GM19239 (cell line): ENCODE measurements at regions not wholly inside any gene's neighbourhood (a gene's known extent, or its start where the extent isn't known, plus 50 kb on each side); places are given as distances from the start of the nearest gene placed in this dataset.

Source experiments
- DNase-seq: peaks from one replicate; pipeline ENCODE4 v3.0.0; 2011; ENCODE audit warnings: low spot score; ENCODE audit not compliant: insufficient read length
- FAIRE-seq: peaks from 2 replicates; lab custom pipeline; 2011; peaks lifted over from hg19 to GRCh38; lab: Jason Lieb, UNC

DNA sequence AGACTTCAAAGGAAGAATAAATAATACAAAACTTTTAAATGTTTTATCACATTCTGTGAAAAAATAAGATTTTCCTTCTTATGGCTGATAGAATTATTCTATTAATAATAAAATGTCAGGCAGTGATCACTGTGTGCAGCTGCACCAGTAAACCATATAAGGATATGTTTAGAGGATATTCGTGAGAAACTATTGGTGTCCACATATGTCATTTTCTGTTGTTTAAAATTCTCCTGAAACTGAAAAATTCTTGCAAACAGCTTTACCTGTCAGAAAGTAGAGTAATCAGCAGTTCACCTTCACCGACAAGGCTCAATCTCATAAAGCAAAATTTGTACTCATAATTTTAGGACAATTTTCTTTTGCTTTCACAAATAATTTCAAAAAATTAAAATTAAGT is 170.1 kb upstream of the KCNH7 start:
- DNase-seq (no peak), FAIRE-seq (no peak)

DNA sequence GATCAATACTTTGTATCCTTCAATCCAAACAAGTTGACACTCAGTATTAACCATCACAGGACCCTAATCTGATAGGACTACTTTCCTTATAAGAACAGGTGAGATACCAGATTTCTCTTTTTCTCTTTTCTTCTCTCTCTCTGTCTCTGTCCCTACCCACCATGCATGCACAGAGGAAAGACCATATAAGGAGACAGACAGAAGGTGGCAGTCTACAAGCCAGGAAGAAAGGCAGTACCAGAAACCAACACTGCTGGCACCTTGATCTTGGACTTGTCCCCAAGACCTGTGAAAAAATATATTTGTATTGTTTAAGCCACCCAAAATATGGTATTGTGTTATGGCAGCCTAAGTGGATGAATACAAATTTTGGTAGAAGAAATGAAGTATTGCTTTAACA is 156.2 kb upstream of the KCNH7 start:
- FAIRE-seq: no peak
- DNase-seq: no peak

- no peak for FAIRE-seq
- DNase-seq: no peak
These were observed 154.3 kb upstream of the KCNH7 start for GRCh38 chr2:162992828-162993227.

DNA sequence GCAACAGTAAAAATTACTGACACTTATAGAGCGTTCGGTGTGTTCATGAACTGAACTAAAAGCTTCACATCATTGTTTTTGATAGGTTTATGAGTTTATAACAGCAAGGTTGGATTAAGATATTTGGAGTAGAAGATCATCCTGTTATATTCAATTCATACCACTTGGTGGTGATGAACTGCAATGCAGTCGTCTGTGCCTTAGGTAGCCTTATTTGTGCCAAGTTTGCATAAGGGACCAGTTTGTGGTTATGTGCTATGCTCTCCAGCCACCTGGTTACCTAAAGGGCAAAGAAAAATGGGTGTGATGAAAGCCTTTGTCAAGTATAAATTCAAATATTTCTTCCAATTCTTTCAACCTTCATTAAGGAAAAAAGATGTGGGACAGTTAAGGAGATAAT is 150.9 kb upstream of the KCNH7 start:
- FAIRE-seq (no peak), DNase-seq (no peak)

GRCh38 chr2:162974771-162975170 is 136.2 kb upstream of the KCNH7 start:
- DNase-seq (no peak), FAIRE-seq (no peak)

DNA sequence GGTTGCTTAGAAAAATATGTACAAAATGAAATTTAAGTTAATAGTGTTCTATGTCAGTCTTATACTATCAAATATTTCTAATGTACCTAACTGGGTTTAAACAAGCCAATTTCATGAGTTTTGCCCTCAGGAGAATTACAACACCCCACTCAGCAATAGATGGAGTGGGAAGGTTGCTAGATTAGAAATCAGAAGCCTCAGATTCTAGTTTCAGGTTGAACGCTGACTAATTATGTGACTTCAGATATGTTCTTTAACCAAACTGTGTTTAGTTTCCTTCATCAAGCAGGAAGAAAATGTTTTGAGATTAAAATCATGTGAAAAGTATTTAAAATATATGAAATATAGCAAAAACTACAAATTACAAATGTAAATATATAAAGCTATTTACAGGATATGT is 133.8 kb upstream of the KCNH7 start:
- DNase-seq: no peak
- no peak for FAIRE-seq

DNA sequence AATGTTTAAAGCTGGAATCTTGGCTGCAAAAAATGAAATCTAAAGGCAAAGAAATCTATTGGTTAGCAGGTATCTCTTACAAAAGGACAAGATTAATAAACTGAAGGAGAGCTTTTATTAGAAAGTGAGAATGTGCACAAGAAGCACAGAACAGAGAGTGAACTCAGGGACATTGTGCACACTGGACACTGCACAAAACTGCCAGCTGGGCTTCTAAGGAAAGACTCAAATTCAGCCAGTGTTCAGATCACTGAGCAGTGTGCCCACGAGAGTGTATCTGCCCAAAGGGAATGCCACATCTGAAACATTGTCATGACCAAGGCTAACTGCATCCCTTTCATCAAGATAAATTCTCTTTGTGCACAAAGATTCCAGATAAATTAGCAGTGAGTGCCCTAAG is 129.7 kb upstream of the KCNH7 start:
- DNase-seq (no peak), FAIRE-seq (no peak)

DNA sequence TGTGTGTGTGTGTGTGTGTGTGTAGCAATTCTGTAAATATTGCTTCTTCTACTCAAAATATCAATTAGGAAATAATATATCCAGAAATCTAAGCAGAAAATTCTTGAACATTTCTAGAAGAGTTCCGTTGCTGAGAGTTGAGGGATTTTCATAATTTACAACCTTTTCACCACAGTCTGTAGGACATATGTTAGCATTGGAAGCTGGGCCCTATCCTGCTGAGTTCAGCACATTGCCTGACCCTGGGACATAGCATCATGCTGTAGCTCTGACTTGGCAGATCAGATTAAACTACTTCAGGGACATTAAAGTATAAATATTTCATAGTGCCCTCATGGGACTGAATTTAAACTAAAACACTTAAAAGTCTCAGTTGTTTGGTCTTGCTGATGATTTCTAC is 129.2 kb upstream of the KCNH7 start:
- no peak for DNase-seq
- no peak for FAIRE-seq

- no peak for DNase-seq
- FAIRE-seq: no peak
These were observed 128.6 kb upstream of the KCNH7 start for GRCh38 chr2:162967147-162967546.

DNA sequence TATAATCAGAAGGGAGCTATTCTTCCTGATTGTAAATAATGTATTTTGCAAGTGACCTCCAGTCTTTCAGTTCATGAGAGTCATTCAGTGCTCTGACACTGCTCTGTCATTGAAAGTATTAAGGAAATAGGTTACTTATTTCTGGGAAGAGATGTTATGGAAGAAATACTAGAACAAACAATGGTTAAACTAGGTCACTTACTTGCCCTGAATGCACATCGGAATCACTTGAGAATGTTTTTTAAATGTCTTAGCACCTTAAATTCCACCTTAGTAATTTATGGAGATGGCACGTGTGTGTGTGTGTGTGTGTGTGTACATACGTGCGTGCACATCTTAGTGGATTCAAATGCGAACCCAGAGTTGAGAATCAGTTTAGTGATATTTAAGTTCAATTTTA is 126.6 kb upstream of the KCNH7 start:
- FAIRE-seq (no peak), DNase-seq (no peak)

GRCh38 chr2:162964513-162964912 is 125.9 kb upstream of the KCNH7 start:
- no peak for DNase-seq
- no peak for FAIRE-seq

DNA sequence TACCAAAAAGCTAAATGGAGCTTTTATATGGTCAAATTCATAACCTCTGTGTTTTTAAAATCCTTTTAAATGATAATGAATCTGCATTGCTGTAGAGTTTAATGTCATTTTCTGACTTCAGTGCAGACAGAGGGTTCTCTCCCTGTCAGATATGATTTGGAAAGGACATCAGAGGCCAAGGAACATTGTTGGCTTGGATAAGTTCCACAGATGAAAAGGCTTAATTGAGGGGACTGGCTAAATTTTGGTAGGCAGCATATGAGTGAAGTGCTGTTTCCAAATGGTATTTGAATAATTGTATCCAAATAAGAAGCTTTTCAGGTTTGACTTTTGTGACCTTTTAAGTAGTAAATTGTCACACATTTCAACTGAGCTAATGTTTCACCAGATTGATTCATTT is 124.6 kb upstream of the KCNH7 start:
- no peak for FAIRE-seq
- DNase-seq: no peak

GRCh38 chr2:162945785-162946184 is 107.2 kb upstream of the KCNH7 start:
- FAIRE-seq: no peak

GRCh38 chr2:162938387-162938786 is 99.8 kb upstream of the KCNH7 start:
- DNase-seq (no peak), FAIRE-seq (no peak)

More at GRCh38 chr2:162945785-162946184, 107.2 kb upstream of the KCNH7 start:
- DNase-seq: no peak

GRCh38 chr2:162934191-162934590 is 95.6 kb upstream of the KCNH7 start:
- no peak for DNase-seq

DNA sequence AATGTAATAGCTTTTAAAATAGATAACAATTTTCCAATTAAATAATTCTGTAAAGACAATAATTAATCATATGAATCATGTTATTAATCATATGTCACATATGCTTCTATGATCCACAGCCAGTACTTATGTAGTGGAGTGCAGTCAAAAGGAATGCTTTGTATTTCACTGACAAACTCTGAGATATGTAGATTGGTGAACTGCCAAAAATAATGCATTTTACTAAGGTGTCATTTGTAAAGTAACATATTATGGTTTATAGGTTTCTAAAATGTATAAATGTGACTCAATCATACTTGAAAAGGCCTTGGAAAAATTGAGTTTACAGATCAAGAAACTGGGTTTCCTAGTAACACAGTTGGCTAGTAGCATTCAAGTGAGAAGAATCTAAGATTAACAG is 93.8 kb upstream of the KCNH7 start:
- FAIRE-seq (no peak), DNase-seq (no peak)

More at GRCh38 chr2:162934191-162934590, 95.6 kb upstream of the KCNH7 start:
- FAIRE-seq: no peak

GRCh38 chr2:162929571-162929970 is 91.0 kb upstream of the KCNH7 start:
- DNase-seq (no peak), FAIRE-seq (no peak)

DNA sequence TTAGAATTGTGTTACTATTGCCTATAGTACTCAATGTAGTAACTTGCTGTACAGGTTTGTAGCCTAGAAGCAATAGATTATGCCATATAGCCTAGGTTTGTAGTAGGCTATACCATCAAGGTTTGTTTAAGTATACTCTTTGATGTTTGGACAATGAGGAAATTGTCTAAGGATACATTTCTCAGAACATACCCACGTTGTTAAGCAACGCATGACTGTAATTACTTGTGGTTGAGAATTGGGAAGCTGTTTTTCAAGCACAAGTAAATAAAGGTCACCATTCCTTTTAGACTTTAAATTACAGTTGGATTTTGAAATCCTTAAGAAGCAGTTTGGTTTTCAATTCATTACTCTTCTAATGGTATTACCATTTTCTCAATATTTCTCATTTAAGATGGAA is 89.8 kb upstream of the KCNH7 start:
- DNase-seq: no peak
- FAIRE-seq: no peak

DNA sequence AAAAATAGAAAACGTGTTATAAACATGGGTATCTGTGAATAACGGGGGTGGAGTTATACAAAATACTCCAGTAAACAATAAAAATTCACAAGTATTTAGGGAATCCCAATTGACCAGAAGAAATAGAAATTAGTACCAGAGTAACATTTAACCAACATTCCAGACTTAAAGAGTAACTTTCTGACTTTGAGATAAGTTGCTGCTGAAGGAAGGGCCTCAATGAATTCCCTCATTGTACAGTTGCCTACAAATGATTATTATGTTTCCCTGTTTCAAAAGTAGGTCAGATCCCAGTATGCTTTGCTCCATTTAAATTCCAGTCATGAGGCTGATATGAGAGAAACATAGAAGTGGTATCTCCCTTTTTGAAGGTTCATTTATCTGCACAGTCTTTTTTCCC is 88.3 kb upstream of the KCNH7 start:
- DNase-seq: no peak
- no peak for FAIRE-seq

DNA sequence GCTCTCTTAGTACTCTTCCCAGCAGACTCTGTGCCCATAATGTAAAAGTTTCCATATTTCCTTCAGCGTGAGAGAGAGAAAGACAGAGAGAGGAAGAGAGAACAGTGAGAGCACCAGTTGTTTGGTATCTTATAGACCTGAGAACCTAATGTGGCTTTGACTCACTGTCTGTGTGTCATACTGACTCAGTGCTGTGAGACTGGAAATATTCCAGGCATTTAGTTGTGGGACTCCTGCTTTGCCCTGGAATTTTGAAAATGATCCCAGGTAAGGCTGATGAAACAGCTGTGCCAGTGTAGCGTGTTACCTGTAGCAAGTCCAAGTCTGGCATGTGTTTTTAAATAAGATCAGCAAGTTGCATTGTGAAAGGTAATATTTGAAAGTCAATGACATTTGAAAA is 87.9 kb upstream of the KCNH7 start:
- FAIRE-seq: no peak

GRCh38 chr2:162925595-162925994 is 87.0 kb upstream of the KCNH7 start:
- FAIRE-seq (no peak), DNase-seq (no peak)

More for the DNA sequence above, 87.9 kb upstream of the KCNH7 start:
- DNase-seq: no peak

- DNase-seq (no peak), FAIRE-seq (no peak)
These were observed 80.5 kb upstream of the KCNH7 start for GRCh38 chr2:162919111-162919510.

DNA sequence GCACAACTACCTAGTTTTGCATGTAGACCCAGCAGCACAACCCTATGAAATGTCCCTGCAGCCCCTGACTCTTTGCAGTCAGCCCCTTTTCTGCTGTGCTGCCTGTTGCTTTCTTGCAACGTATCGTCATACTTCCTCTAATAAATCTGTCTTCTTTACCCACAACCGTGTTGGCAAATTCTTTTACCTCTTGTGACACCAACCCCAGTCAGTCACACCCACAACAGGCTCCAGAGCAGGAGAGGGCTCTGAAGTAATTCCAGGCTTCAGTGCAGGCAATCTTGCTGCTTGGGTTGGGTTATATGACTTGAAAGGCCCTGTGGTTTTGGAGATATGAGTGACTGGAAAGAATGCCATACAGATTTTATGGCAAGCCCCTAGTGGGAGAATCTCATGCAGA is 79.1 kb upstream of the KCNH7 start:
- DNase-seq: no peak
- FAIRE-seq: no peak
